PC-9 (cell line): ENCODE measurements at regions not wholly inside any gene's neighbourhood (a gene's known extent, or its start where the extent isn't known, plus 50 kb on each side); places are given as distances from the start of the nearest gene placed in this dataset.

Experiments
- EZH2 ChIP-seq: fragments of 200-600 bp; sonication (generic); IDR thresholded peaks from 2 replicates; pipeline ENCODE4 v1.8.0; 2017; ENCODE audit warnings: antibody characterized with exemption, low read depth
- TF ChIP-seq, protein P1 (sequence below): fragments of 200-600 bp; sonication (generic); conservative IDR thresholded peaks from 2 replicates; pipeline ENCODE4 v1.6.1; 2017; ENCODE audit warnings: mixed run types, antibody characterized with exemption, mild to moderate bottlenecking, moderate library complexity

GRCh38 chr13:62057286-62057685, 641.6 kb upstream of the PCDH20 start:
- TF ChIP-seq, protein P1, sequence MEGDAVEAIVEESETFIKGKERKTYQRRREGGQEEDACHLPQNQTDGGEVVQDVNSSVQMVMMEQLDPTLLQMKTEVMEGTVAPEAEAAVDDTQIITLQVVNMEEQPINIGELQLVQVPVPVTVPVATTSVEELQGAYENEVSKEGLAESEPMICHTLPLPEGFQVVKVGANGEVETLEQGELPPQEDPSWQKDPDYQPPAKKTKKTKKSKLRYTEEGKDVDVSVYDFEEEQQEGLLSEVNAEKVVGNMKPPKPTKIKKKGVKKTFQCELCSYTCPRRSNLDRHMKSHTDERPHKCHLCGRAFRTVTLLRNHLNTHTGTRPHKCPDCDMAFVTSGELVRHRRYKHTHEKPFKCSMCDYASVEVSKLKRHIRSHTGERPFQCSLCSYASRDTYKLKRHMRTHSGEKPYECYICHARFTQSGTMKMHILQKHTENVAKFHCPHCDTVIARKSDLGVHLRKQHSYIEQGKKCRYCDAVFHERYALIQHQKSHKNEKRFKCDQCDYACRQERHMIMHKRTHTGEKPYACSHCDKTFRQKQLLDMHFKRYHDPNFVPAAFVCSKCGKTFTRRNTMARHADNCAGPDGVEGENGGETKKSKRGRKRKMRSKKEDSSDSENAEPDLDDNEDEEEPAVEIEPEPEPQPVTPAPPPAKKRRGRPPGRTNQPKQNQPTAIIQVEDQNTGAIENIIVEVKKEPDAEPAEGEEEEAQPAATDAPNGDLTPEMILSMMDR = no peak
- no peak for TF ChIP-seq EZH2
